ENCODE measurements at regions not wholly inside any gene's neighbourhood (a gene's known extent, or its start where the extent isn't known, plus 50 kb on each side); places are given as distances from the start of the nearest gene placed in this dataset.

GRCh38 chr5:117286813-117287212 lies 712.2 kb upstream of the SEMA6A start:
- no peaks in the 10 kb centered on the region for H3K4me1 Mint-ChIP-seq (ENCODE audit: low read depth)

GRCh38 chr5:117271656-117272055 lies 697.0 kb upstream of the SEMA6A start:
- Mint-ChIP-seq H3K27ac (no peak overlapping the region), H3K36me3 (ENCODE audit: insufficient read depth in 2 of 2) (no peaks in the 10 kb centered on the region), H3K4me1 (ENCODE audit: low read depth) (no peaks in the 10 kb centered on the region), H3K4me3 (no peak overlapping the region), H3K27me3 (ENCODE audit: low read depth) (no peaks in the 10 kb centered on the region), H3K9me3 (peaks cover 0 to 4% of the 10 kb centered on the region in 2 donors)
- DNase-seq: no peak
- no peak for ATAC-seq (replicated peaks in 1 of 2)

More at GRCh38 chr5:117286813-117287212, 712.2 kb upstream of the SEMA6A start:
- H3K4me3 Mint-ChIP-seq: no peak overlapping the region
- H3K27ac Mint-ChIP-seq: no peak overlapping the region
- peaks cover 0 to 4% of the 10 kb centered on the region in 2 donors for H3K36me3 Mint-ChIP-seq (ENCODE audit: insufficient read depth in 2 of 2)
- H3K27me3 Mint-ChIP-seq (ENCODE audit: low read depth): no peaks in the 10 kb centered on the region
- ATAC-seq (replicated peaks in 1 of 2) (no peak), DNase-seq (no peak)
- peaks cover 1 to 6% of the 10 kb centered on the region in 2 donors for H3K9me3 Mint-ChIP-seq

GRCh38 chr5:117266280-117266679 lies 691.7 kb upstream of the SEMA6A start:
- Mint-ChIP-seq H3K4me3 (no peak overlapping the region), H3K36me3 (ENCODE audit: insufficient read depth in 2 of 2) (peaks cover 0 to 1% of the 10 kb centered on the region in 2 donors), H3K27ac (no peak overlapping the region), H3K27me3 (ENCODE audit: low read depth) (no peaks in the 10 kb centered on the region), H3K9me3 (peaks cover 0 to 3% of the 10 kb centered on the region in 2 donors), H3K4me1 (ENCODE audit: low read depth) (no peaks in the 10 kb centered on the region)
- no peak for DNase-seq
- ATAC-seq (replicated peaks in 1 of 2): no peak

GRCh38 chr5:117263231-117263630 lies 688.6 kb upstream of the SEMA6A start:
- Mint-ChIP-seq H3K27ac (no peak overlapping the region), H3K4me3 (no peak overlapping the region), H3K9me3 (peaks cover 0 to 3% of the 10 kb centered on the region in 2 donors), H3K4me1 (ENCODE audit: low read depth) (no peaks in the 10 kb centered on the region), H3K27me3 (ENCODE audit: low read depth) (no peaks in the 10 kb centered on the region), H3K36me3 (ENCODE audit: insufficient read depth in 2 of 2) (peaks cover 0 to 1% of the 10 kb centered on the region in 2 donors)
- ATAC-seq (replicated peaks in 1 of 2): no peak
- no peak for DNase-seq

GRCh38 chr5:117262572-117263131 lies 688.0 kb upstream of the SEMA6A start:
- no peaks in the 10 kb centered on the region for H3K4me1 Mint-ChIP-seq (ENCODE audit: low read depth)
- H3K27me3 Mint-ChIP-seq (ENCODE audit: low read depth): no peaks in the 10 kb centered on the region
- ATAC-seq (replicated peaks in 1 of 2) (no peak), DNase-seq (no peak)
- no peak overlapping the region for H3K27ac Mint-ChIP-seq
- peaks cover 0 to 3% of the 10 kb centered on the region in 2 donors for H3K9me3 Mint-ChIP-seq
- H3K4me3 Mint-ChIP-seq: no peak overlapping the region
- H3K36me3 Mint-ChIP-seq (ENCODE audit: insufficient read depth in 2 of 2): peaks cover 0 to 1% of the 10 kb centered on the region in 2 donors

GRCh38 chr5:117261948-117262571 lies 687.4 kb upstream of the SEMA6A start:
- Mint-ChIP-seq H3K4me1 (ENCODE audit: low read depth) (no peaks in the 10 kb centered on the region), H3K27me3 (ENCODE audit: low read depth) (no peaks in the 10 kb centered on the region), H3K9me3 (peaks cover 0 to 3% of the 10 kb centered on the region in 2 donors), H3K27ac (no peak overlapping the region), H3K4me3 (no peak overlapping the region), H3K36me3 (ENCODE audit: insufficient read depth in 2 of 2) (peaks cover 0 to 1% of the 10 kb centered on the region in 2 donors)
- DNase-seq (no peak), ATAC-seq (replicated peaks in 1 of 2) (no peak)

GRCh38 chr5:117255211-117256027 lies 680.8 kb upstream of the SEMA6A start:
- no peak for ATAC-seq (replicated peaks in 1 of 2)
- no peak overlapping the region for H3K4me3 Mint-ChIP-seq
- H3K27ac Mint-ChIP-seq: no peak overlapping the region
- no peak for DNase-seq
- no peaks in the 10 kb centered on the region for H3K9me3 Mint-ChIP-seq
- no peaks in the 10 kb centered on the region for H3K4me1 Mint-ChIP-seq (ENCODE audit: low read depth)
- no peaks in the 10 kb centered on the region for H3K27me3 Mint-ChIP-seq (ENCODE audit: low read depth)
- no peaks in the 10 kb centered on the region for H3K36me3 Mint-ChIP-seq (ENCODE audit: insufficient read depth in 2 of 2)

- no peaks in the 10 kb centered on the region for H3K36me3 Mint-ChIP-seq (ENCODE audit: insufficient read depth in 2 of 2)
- H3K27ac Mint-ChIP-seq: no peak overlapping the region
- no peak for DNase-seq
- H3K9me3 Mint-ChIP-seq: no peaks in the 10 kb centered on the region
- H3K4me1 Mint-ChIP-seq (ENCODE audit: low read depth): no peaks in the 10 kb centered on the region
- H3K4me3 Mint-ChIP-seq: no peak overlapping the region
- H3K27me3 Mint-ChIP-seq (ENCODE audit: low read depth): no peaks in the 10 kb centered on the region
- no peak for ATAC-seq (replicated peaks in 1 of 2)
Observed at GRCh38 chr5:117252566-117252965, 677.9 kb upstream of the SEMA6A start.

GRCh38 chr5:117249086-117249815 lies 674.6 kb upstream of the SEMA6A start:
- DNase-seq: no peak
- Mint-ChIP-seq H3K27ac (no peak overlapping the region), H3K9me3 (no peaks in the 10 kb centered on the region), H3K4me1 (ENCODE audit: low read depth) (no peaks in the 10 kb centered on the region), H3K27me3 (ENCODE audit: low read depth) (no peaks in the 10 kb centered on the region), H3K36me3 (ENCODE audit: insufficient read depth in 2 of 2) (no peaks in the 10 kb centered on the region), H3K4me3 (no peak overlapping the region)
- no peak for ATAC-seq (replicated peaks in 1 of 2)

- Mint-ChIP-seq H3K27ac (no peak overlapping the region), H3K27me3 (ENCODE audit: low read depth) (no peaks in the 10 kb centered on the region), H3K4me1 (ENCODE audit: low read depth) (no peaks in the 10 kb centered on the region), H3K36me3 (ENCODE audit: insufficient read depth in 2 of 2) (no peaks in the 10 kb centered on the region), H3K9me3 (peaks cover 1 to 3% of the 10 kb centered on the region in 2 donors), H3K4me3 (no peak overlapping the region)
- ATAC-seq (replicated peaks in 1 of 2): no peak
- no peak for DNase-seq
Observed at GRCh38 chr5:117246424-117246823, 671.8 kb upstream of the SEMA6A start.

- Mint-ChIP-seq H3K4me1 (ENCODE audit: low read depth) (no peaks in the 10 kb centered on the region), H3K27me3 (ENCODE audit: low read depth) (no peaks in the 10 kb centered on the region), H3K27ac (no peak overlapping the region), H3K9me3 (peaks cover 4 to 6% of the 10 kb centered on the region in 2 donors), H3K4me3 (no peak overlapping the region), H3K36me3 (ENCODE audit: insufficient read depth in 2 of 2) (peaks cover 0 to 2% of the 10 kb centered on the region in 2 donors)
- DNase-seq (no peak), ATAC-seq (replicated peaks in 1 of 2) (no peak)
Observed at GRCh38 chr5:117245130-117245529, 670.5 kb upstream of the SEMA6A start.

GRCh38 chr5:117242028-117242427 lies 667.4 kb upstream of the SEMA6A start:
- Mint-ChIP-seq H3K9me3 (peaks cover 4 to 6% of the 10 kb centered on the region in 2 donors), H3K4me1 (ENCODE audit: low read depth) (no peaks in the 10 kb centered on the region), H3K27me3 (ENCODE audit: low read depth) (no peaks in the 10 kb centered on the region), H3K36me3 (ENCODE audit: insufficient read depth in 2 of 2) (peaks cover 0 to 2% of the 10 kb centered on the region in 2 donors), H3K27ac (no peak overlapping the region), H3K4me3 (no peak overlapping the region)
- ATAC-seq (replicated peaks in 1 of 2) (no peak), DNase-seq (no peak)

- Mint-ChIP-seq H3K9me3 (peaks cover 4 to 6% of the 10 kb centered on the region in 2 donors), H3K27me3 (ENCODE audit: low read depth) (no peaks in the 10 kb centered on the region), H3K4me3 (no peak overlapping the region), H3K27ac (no peak overlapping the region), H3K4me1 (ENCODE audit: low read depth) (no peaks in the 10 kb centered on the region), H3K36me3 (ENCODE audit: insufficient read depth in 2 of 2) (peaks cover 0 to 2% of the 10 kb centered on the region in 2 donors)
- ATAC-seq (replicated peaks in 1 of 2) (no peak), DNase-seq (no peak)
Observed at GRCh38 chr5:117236941-117237340, 662.3 kb upstream of the SEMA6A start.

All from activated T-cell treated with anti-CD3 and anti-CD28 coated beads, Interleukin-2, amount 50 U/mL, for 72 hours (primary cell).